ENCODE measurements at regions not wholly inside any gene's neighbourhood (a gene's known extent, or its start where the extent isn't known, plus 50 kb on each side); places are given as distances from the start of the nearest gene placed in this dataset.

- H3K27me3 ChIP-seq (ENCODE audit: insufficient read depth, poor library complexity, severe bottlenecking), result no peaks in the 10 kb centered on the region
- H3K9me3 ChIP-seq (ENCODE audit: severe bottlenecking), result no peaks in the 10 kb centered on the region
- TF ChIP-seq CTCF (IDR thresholded peaks at IDR 0.05; ENCODE audit: poor library complexity, severe bottlenecking), result no peak
- no peak overlapping the region for H3K4me3 ChIP-seq (ENCODE audit: severe bottlenecking)
- H3K4me1 ChIP-seq (ENCODE audit: insufficient read depth, poor library complexity, severe bottlenecking), result no peaks in the 10 kb centered on the region
- ATAC-seq (ENCODE audit: low read depth) (no peak), DNase-seq (ENCODE audit: low spot score) (no peak)
- H3K36me3 ChIP-seq (ENCODE audit: low read depth), result no peaks in the 10 kb centered on the region
- no peak overlapping the region for H3K27ac ChIP-seq (ENCODE audit: poor library complexity, severe bottlenecking)
Observed at GRCh38 chr6:78623554-78623953, 243.8 kb upstream of the IRAK1BP1 start.

- no peaks in the 10 kb centered on the region for H3K36me3 ChIP-seq (ENCODE audit: low read depth)
- TF ChIP-seq CTCF (IDR thresholded peaks at IDR 0.05; ENCODE audit: poor library complexity, severe bottlenecking), result no peak
- ATAC-seq (ENCODE audit: low read depth) (peak; percentile 29; the same call in 1 of the 3 replicates), DNase-seq (ENCODE audit: low spot score) (no peak)
- no peaks in the 10 kb centered on the region for H3K27me3 ChIP-seq (ENCODE audit: insufficient read depth, poor library complexity, severe bottlenecking)
- no peaks in the 10 kb centered on the region for H3K9me3 ChIP-seq (ENCODE audit: severe bottlenecking)
- H3K4me3 ChIP-seq (ENCODE audit: severe bottlenecking), result peak overlapping the region; percentile 15
- H3K4me1 ChIP-seq (ENCODE audit: insufficient read depth, poor library complexity, severe bottlenecking), result no peaks in the 10 kb centered on the region
- no peak overlapping the region for H3K27ac ChIP-seq (ENCODE audit: poor library complexity, severe bottlenecking)
Observed at GRCh38 chr6:78629154-78629721, 238.1 kb upstream of the IRAK1BP1 start.

GRCh38 chr6:78629836-78630235 lies 237.5 kb upstream of the IRAK1BP1 start:
- Histone ChIP-seq H3K4me1 (ENCODE audit: insufficient read depth, poor library complexity, severe bottlenecking) (no peaks in the 10 kb centered on the region), H3K27ac (ENCODE audit: poor library complexity, severe bottlenecking) (no peak overlapping the region), H3K4me3 (ENCODE audit: severe bottlenecking) (no peak overlapping the region), H3K36me3 (ENCODE audit: low read depth) (no peaks in the 10 kb centered on the region), H3K27me3 (ENCODE audit: insufficient read depth, poor library complexity, severe bottlenecking) (no peaks in the 10 kb centered on the region), H3K9me3 (ENCODE audit: severe bottlenecking) (no peaks in the 10 kb centered on the region)
- TF ChIP-seq CTCF (IDR thresholded peaks at IDR 0.05; ENCODE audit: poor library complexity, severe bottlenecking), result no peak
- no peak for DNase-seq (ENCODE audit: low spot score)
- ATAC-seq (ENCODE audit: low read depth), result no peak

GRCh38 chr6:78631976-78632375 lies 235.4 kb upstream of the IRAK1BP1 start:
- no peak for ATAC-seq (ENCODE audit: low read depth)
- no peak for TF ChIP-seq CTCF (IDR thresholded peaks at IDR 0.05; ENCODE audit: poor library complexity, severe bottlenecking)
- Histone ChIP-seq H3K9me3 (ENCODE audit: severe bottlenecking) (no peaks in the 10 kb centered on the region), H3K27ac (ENCODE audit: poor library complexity, severe bottlenecking) (no peak overlapping the region), H3K4me1 (ENCODE audit: insufficient read depth, poor library complexity, severe bottlenecking) (no peaks in the 10 kb centered on the region), H3K36me3 (ENCODE audit: low read depth) (no peaks in the 10 kb centered on the region), H3K27me3 (ENCODE audit: insufficient read depth, poor library complexity, severe bottlenecking) (no peaks in the 10 kb centered on the region), H3K4me3 (ENCODE audit: severe bottlenecking) (no peak overlapping the region)
- no peak for DNase-seq (ENCODE audit: low spot score)

Measured in RWPE2 (cell line).